ENCODE measurements at regions not wholly inside any gene's neighbourhood (a gene's known extent, or its start where the extent isn't known, plus 50 kb on each side); places are given as distances from the start of the nearest gene placed in this dataset.
A peak's percentile ranks its signal among the peaks of the same experiment; 100 is the strongest.

- Histone ChIP-seq H3K9me3 (ENCODE audit: low read depth) (no peaks in the 10 kb centered on the region), H3K4me1 (ENCODE audit: insufficient read depth) (no peaks in the 10 kb centered on the region), H3K79me2 (no peaks in the 10 kb centered on the region), H4K20me1 (ENCODE audit: insufficient read depth, poor library complexity, severe bottlenecking) (no peaks in the 10 kb centered on the region), H3K27ac (no peak overlapping the region), H3K36me3 (replicated peaks; ENCODE audit: insufficient read depth, low read depth) (no peaks in the 10 kb centered on the region), H3K9me2 (replicated peaks; ENCODE audit: insufficient read depth) (no peaks in the 10 kb centered on the region), H3K4me2 (no peak overlapping the region), H2AFZ (no peak overlapping the region), H3K27me3 (no peaks in the 10 kb centered on the region), H3K4me3 (no peak overlapping the region)
- peak; percentile 89 for DNase-seq (ENCODE audit: low spot score)
- no peak for TF ChIP-seq EZH2phosphoT487 (IDR thresholded peaks at IDR 0.05; ENCODE audit: low read depth, severe bottlenecking, unreplicated experiment)
- TF ChIP-seq CTCF (IDR thresholded peaks at IDR 0.05; ENCODE audit: poor library complexity) = peak; percentile 78
- WGBS (ENCODE audit: low lambda C conversion rate, missing lambda C conversion rate) = 25% methylated on average over 3 of the region's 3 CpGs
These were observed 140.1 kb upstream of the FMN2 start for GRCh38 chr1:239951511-239952140.

- no peaks in the 10 kb centered on the region for H3K4me1 ChIP-seq (ENCODE audit: insufficient read depth)
- H3K9me3 ChIP-seq (ENCODE audit: low read depth) = no peaks in the 10 kb centered on the region
- no peaks in the 10 kb centered on the region for H3K9me2 ChIP-seq (replicated peaks; ENCODE audit: insufficient read depth)
- no peak for DNase-seq (ENCODE audit: low spot score)
- 82% methylated on average over 9 of the region's 10 CpGs for WGBS (ENCODE audit: low lambda C conversion rate, missing lambda C conversion rate)
- no peaks in the 10 kb centered on the region for H3K79me2 ChIP-seq
- H3K4me3 ChIP-seq = no peak overlapping the region
- no peak overlapping the region for H3K27ac ChIP-seq
- TF ChIP-seq CTCF (IDR thresholded peaks at IDR 0.05; ENCODE audit: poor library complexity) (peak; percentile 15), EZH2 (IDR thresholded peaks at IDR 0.05; ENCODE audit: borderline replicate concordance) (no peak)
- no peaks in the 10 kb centered on the region for H3K36me3 ChIP-seq (replicated peaks; ENCODE audit: insufficient read depth, low read depth)
- peaks cover 5% of the 10 kb centered on the region for H3K27me3 ChIP-seq
- H3K4me2 ChIP-seq = no peak overlapping the region
- H4K20me1 ChIP-seq (ENCODE audit: insufficient read depth, poor library complexity, severe bottlenecking) = no peaks in the 10 kb centered on the region
- H2AFZ ChIP-seq = no peak overlapping the region
These were observed 139.1 kb upstream of the FMN2 start for GRCh38 chr1:239952348-239953308.

- 95% methylated on average over 15 of the region's 18 CpGs for WGBS (ENCODE audit: low lambda C conversion rate, missing lambda C conversion rate)
- Histone ChIP-seq H3K9me2 (replicated peaks; ENCODE audit: insufficient read depth) (no peaks in the 10 kb centered on the region), H3K79me2 (no peaks in the 10 kb centered on the region), H2AFZ (no peak overlapping the region), H3K4me3 (no peak overlapping the region), H3K4me2 (no peak overlapping the region), H3K27ac (no peak overlapping the region), H3K4me1 (ENCODE audit: insufficient read depth) (no peaks in the 10 kb centered on the region), H3K36me3 (replicated peaks; ENCODE audit: insufficient read depth, low read depth) (no peaks in the 10 kb centered on the region), H3K27me3 (peaks cover 6% of the 10 kb centered on the region), H3K9me3 (ENCODE audit: low read depth) (no peaks in the 10 kb centered on the region), H4K20me1 (ENCODE audit: insufficient read depth, poor library complexity, severe bottlenecking) (no peaks in the 10 kb centered on the region)
- DNase-seq (ENCODE audit: low spot score) = no peak
- TF ChIP-seq EZH2phosphoT487 (IDR thresholded peaks at IDR 0.05; ENCODE audit: low read depth, severe bottlenecking, unreplicated experiment) (no peak), CTCF (IDR thresholded peaks at IDR 0.05; ENCODE audit: poor library complexity) (no peak), EZH2 (IDR thresholded peaks at IDR 0.05; ENCODE audit: borderline replicate concordance) (no peak)
These were observed 136.8 kb upstream of the FMN2 start for GRCh38 chr1:239954836-239955235.

All from hepatocyte (in vitro differentiated cells).